Suprapubic skin (tissue), 4 donors: ENCODE measurements at regions not wholly inside any gene's neighbourhood (a gene's known extent, or its start where the extent isn't known, plus 50 kb on each side); places are given as distances from the start of the nearest gene placed in this dataset.

Experiments used
- DNase-seq, 2 donors: peaks; one replicate each; pipeline ENCODE4 v3.0.0-alpha.2; 2019; ENCODE audit warnings: low spot score in 2 of 2
- H3K27ac ChIP-seq: fragments of 200-600 bp; sonication (generic); one replicate; pipeline ENCODE4 v1.5.1; 2019
- H3K27me3 ChIP-seq: fragments of 200-600 bp; sonication (generic); one replicate; pipeline ENCODE4 v1.5.1; 2019
- H3K36me3 ChIP-seq: fragments of 200-600 bp; sonication (generic); one replicate; pipeline ENCODE4 v1.5.1; 2019
- H3K4me1 ChIP-seq: fragments of 200-600 bp; sonication (generic); one replicate; pipeline ENCODE4 v1.5.1; 2019
- H3K4me3 ChIP-seq: fragments of 200-600 bp; sonication (generic); one replicate; pipeline ENCODE4 v1.5.1; 2019; ENCODE audit warnings: mild to moderate bottlenecking
- H3K9me3 ChIP-seq: fragments of 200-600 bp; sonication (generic); one replicate; pipeline ENCODE4 v1.5.1; 2019
- CTCF ChIP-seq, 2 donors: fragments of 200-600 bp in 1 of 2; fragments of 450-650 bp in 1 of 2; sonication (generic) in 1 of 2; IDR thresholded peaks; one replicate each; pipeline ENCODE4 v1.5.1; 2016 to 2019; ENCODE audit warnings: antibody characterized with exemption in 2 of 2, mild to moderate bottlenecking in 1 of 2, moderate library complexity in 1 of 2
- EP300 ChIP-seq: sonication (generic); formaldehyde crosslinking; IDR thresholded peaks from one replicate; pipeline ENCODE4 v1.6.1; 2017; ENCODE audit warnings: antibody characterized with exemption
- POLR2A ChIP-seq, 2 donors: fragments of 450-650 bp; IDR thresholded peaks; one replicate each; pipeline ENCODE4 v1.6.1; 2017; ENCODE audit warnings: antibody characterized with exemption in 2 of 2, mild to moderate bottlenecking in 2 of 2, moderate library complexity in 2 of 2
- POLR2AphosphoS5 ChIP-seq, 3 donors: sonication (generic); formaldehyde crosslinking; IDR thresholded peaks; one replicate each; pipeline ENCODE4 v1.6.1; 2017; ENCODE audit warnings: antibody characterized with exemption in 3 of 3
- whole genome bisulfite sequencing: methylation state at CpG from one replicate; pipeline ENCODE4 v1.1.5; 2018; 5-methylcytosine and 5-hydroxymethylcytosine counted together

- H3K27me3 ChIP-seq = no peaks in the 10 kb centered on the region
- no peak overlapping the region for H3K27ac ChIP-seq
- H3K36me3 ChIP-seq = no peaks in the 10 kb centered on the region
- H3K4me3 ChIP-seq = no peak overlapping the region
- 73% methylated on average over 2 of the region's 2 CpGs for WGBS
- H3K9me3 ChIP-seq = no peaks in the 10 kb centered on the region
- no peak for DNase-seq
- TF ChIP-seq POLR2AphosphoS5 (IDR thresholded peaks at IDR 0.05) (no peak), CTCF (IDR thresholded peaks at IDR 0.05) (no peak), POLR2A (IDR thresholded peaks at IDR 0.05) (no peak)
- no peaks in the 10 kb centered on the region for H3K4me1 ChIP-seq
Measured at GRCh38 chr1:98077691-98078090, 156.9 kb upstream of the DPYD start.

- H3K4me3 ChIP-seq = no peak overlapping the region
- no peaks in the 10 kb centered on the region for H3K9me3 ChIP-seq
- H3K4me1 ChIP-seq = no peaks in the 10 kb centered on the region
- DNase-seq = no peak
- H3K36me3 ChIP-seq = no peaks in the 10 kb centered on the region
- 89% methylated on average over 1 of the region's 1 CpG for WGBS
- H3K27me3 ChIP-seq = no peaks in the 10 kb centered on the region
- no peak overlapping the region for H3K27ac ChIP-seq
- no peak for TF ChIP-seq POLR2AphosphoS5 (IDR thresholded peaks at IDR 0.05)
- TF ChIP-seq CTCF (IDR thresholded peaks at IDR 0.05) = no peak
- TF ChIP-seq EP300 = no peak
- no peak for TF ChIP-seq POLR2A (IDR thresholded peaks at IDR 0.05)
Measured at GRCh38 chr1:98075626-98076025, 154.8 kb upstream of the DPYD start.

GRCh38 chr1:98073823-98074222, 153.0 kb upstream of the DPYD start:
- whole genome bisulfite sequencing = 78% methylated on average over 3 of the region's 3 CpGs
- Histone ChIP-seq H3K27me3 (no peaks in the 10 kb centered on the region), H3K36me3 (no peaks in the 10 kb centered on the region), H3K4me3 (no peak overlapping the region), H3K4me1 (no peaks in the 10 kb centered on the region), H3K27ac (no peak overlapping the region), H3K9me3 (no peaks in the 10 kb centered on the region)
- no peak for DNase-seq
- TF ChIP-seq EP300 (no peak), CTCF (IDR thresholded peaks at IDR 0.05) (no peak), POLR2A (IDR thresholded peaks at IDR 0.05) (no peak), POLR2AphosphoS5 (IDR thresholded peaks at IDR 0.05) (no peak)

GRCh38 chr1:98073106-98073505, 152.3 kb upstream of the DPYD start:
- Histone ChIP-seq H3K36me3 (no peaks in the 10 kb centered on the region), H3K4me3 (no peak overlapping the region), H3K9me3 (no peaks in the 10 kb centered on the region), H3K27ac (no peak overlapping the region), H3K4me1 (no peaks in the 10 kb centered on the region), H3K27me3 (no peaks in the 10 kb centered on the region)
- 85% methylated on average over 3 of the region's 3 CpGs for WGBS
- DNase-seq = no peak
- TF ChIP-seq CTCF (IDR thresholded peaks at IDR 0.05) = no peak
- no peak for TF ChIP-seq POLR2AphosphoS5 (IDR thresholded peaks at IDR 0.05)
- no peak for TF ChIP-seq EP300
- no peak for TF ChIP-seq POLR2A (IDR thresholded peaks at IDR 0.05)

GRCh38 chr1:98072047-98072446, 151.2 kb upstream of the DPYD start:
- H3K4me1 ChIP-seq = no peaks in the 10 kb centered on the region
- WGBS = 59% methylated on average over 2 of the region's 2 CpGs
- TF ChIP-seq POLR2A (IDR thresholded peaks at IDR 0.05) = no peak
- TF ChIP-seq CTCF (IDR thresholded peaks at IDR 0.05) = no peak
- no peak for TF ChIP-seq EP300
- no peak for TF ChIP-seq POLR2AphosphoS5 (IDR thresholded peaks at IDR 0.05)
- H3K27me3 ChIP-seq = peaks cover 3% of the 10 kb centered on the region
- H3K27ac ChIP-seq = no peak overlapping the region
- no peaks in the 10 kb centered on the region for H3K9me3 ChIP-seq
- H3K4me3 ChIP-seq = no peak overlapping the region
- no peak for DNase-seq
- H3K36me3 ChIP-seq = no peaks in the 10 kb centered on the region
